Lower lobe of right lung (tissue), 2 donors: ENCODE measurements at regions not wholly inside any gene's neighbourhood (a gene's known extent, or its start where the extent isn't known, plus 50 kb on each side); places are given as distances from the start of the nearest gene placed in this dataset.
"Not testable (repeated sequence)": the region's sequence is repeated elsewhere in the genome, so short reads cannot be mapped to it uniquely, and the experiment has no call there.

Experiments
- ATAC-seq, 2 donors: fragments of 200-7000 bp; cut with Tn5 transposase; one replicate each; pipeline ENCODE4 v1.9.1; 2020 to 2022; ENCODE audit warnings: mild to moderate bottlenecking in 2 of 2, moderate library complexity in 2 of 2
- DNase-seq: peaks from one replicate; pipeline ENCODE4 v3.0.0-alpha.2; 2020
- H3K27ac ChIP-seq: fragments of 200-600 bp; one replicate; pipeline ENCODE4 v1.8.0; 2022
- H3K27me3 ChIP-seq: fragments of 200-600 bp; one replicate; pipeline ENCODE4 v1.8.0; 2022; ENCODE audit warnings: low read depth
- H3K36me3 ChIP-seq: fragments of 200-600 bp; one replicate; pipeline ENCODE4 v1.8.0; 2022; ENCODE audit warnings: mild to moderate bottlenecking
- H3K4me1 ChIP-seq: fragments of 200-600 bp; one replicate; pipeline ENCODE4 v1.8.0; 2022
- H3K4me3 ChIP-seq: fragments of 200-600 bp; one replicate; pipeline ENCODE4 v1.8.0; 2022; ENCODE audit warnings: mild to moderate bottlenecking
- H3K9me3 ChIP-seq: fragments of 200-600 bp; one replicate; pipeline ENCODE4 v1.8.0; 2022
- intact Hi-C: fragments of 100-400 bp; cut with DNase I; formaldehyde crosslinking; loops from one replicate; pipeline ENCODE4 v1.11.0; 2022
- TF ChIP-seq, protein P1 (sequence below): fragments of 200-600 bp; IDR thresholded peaks from one replicate; pipeline ENCODE4 v1.8.0; 2022; ENCODE audit warnings: antibody characterized with exemption, mild to moderate bottlenecking
- donor health status: DM: no; HTN: yes; CAD: no; lungs with severe emphysema.

GRCh38 chr13:21240586-21240985, 64.1 kb downstream of the MRPL57 start:
- ATAC-seq (no peak), DNase-seq (no peak)
- intact Hi-C loops: no loop called here
- Histone ChIP-seq H3K4me3 (no peak overlapping the region), H3K27ac (no peak overlapping the region), H3K9me3 (no peaks in the 10 kb centered on the region), H3K4me1 (no peaks in the 10 kb centered on the region), H3K27me3 (no peaks in the 10 kb centered on the region), H3K36me3 (no peaks in the 10 kb centered on the region)
- TF ChIP-seq, protein P1, sequence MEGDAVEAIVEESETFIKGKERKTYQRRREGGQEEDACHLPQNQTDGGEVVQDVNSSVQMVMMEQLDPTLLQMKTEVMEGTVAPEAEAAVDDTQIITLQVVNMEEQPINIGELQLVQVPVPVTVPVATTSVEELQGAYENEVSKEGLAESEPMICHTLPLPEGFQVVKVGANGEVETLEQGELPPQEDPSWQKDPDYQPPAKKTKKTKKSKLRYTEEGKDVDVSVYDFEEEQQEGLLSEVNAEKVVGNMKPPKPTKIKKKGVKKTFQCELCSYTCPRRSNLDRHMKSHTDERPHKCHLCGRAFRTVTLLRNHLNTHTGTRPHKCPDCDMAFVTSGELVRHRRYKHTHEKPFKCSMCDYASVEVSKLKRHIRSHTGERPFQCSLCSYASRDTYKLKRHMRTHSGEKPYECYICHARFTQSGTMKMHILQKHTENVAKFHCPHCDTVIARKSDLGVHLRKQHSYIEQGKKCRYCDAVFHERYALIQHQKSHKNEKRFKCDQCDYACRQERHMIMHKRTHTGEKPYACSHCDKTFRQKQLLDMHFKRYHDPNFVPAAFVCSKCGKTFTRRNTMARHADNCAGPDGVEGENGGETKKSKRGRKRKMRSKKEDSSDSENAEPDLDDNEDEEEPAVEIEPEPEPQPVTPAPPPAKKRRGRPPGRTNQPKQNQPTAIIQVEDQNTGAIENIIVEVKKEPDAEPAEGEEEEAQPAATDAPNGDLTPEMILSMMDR: no peak

GRCh38 chr13:21242236-21242635, 65.8 kb downstream of the MRPL57 start:
- Histone ChIP-seq H3K4me3 (no peak overlapping the region), H3K36me3 (no peaks in the 10 kb centered on the region), H3K9me3 (no peaks in the 10 kb centered on the region), H3K27ac (no peak overlapping the region), H3K27me3 (no peaks in the 10 kb centered on the region), H3K4me1 (no peaks in the 10 kb centered on the region)
- ATAC-seq (no peak), DNase-seq (no peak)
- TF ChIP-seq, protein P1: no peak
- intact Hi-C loops: no loop called here

DNA sequence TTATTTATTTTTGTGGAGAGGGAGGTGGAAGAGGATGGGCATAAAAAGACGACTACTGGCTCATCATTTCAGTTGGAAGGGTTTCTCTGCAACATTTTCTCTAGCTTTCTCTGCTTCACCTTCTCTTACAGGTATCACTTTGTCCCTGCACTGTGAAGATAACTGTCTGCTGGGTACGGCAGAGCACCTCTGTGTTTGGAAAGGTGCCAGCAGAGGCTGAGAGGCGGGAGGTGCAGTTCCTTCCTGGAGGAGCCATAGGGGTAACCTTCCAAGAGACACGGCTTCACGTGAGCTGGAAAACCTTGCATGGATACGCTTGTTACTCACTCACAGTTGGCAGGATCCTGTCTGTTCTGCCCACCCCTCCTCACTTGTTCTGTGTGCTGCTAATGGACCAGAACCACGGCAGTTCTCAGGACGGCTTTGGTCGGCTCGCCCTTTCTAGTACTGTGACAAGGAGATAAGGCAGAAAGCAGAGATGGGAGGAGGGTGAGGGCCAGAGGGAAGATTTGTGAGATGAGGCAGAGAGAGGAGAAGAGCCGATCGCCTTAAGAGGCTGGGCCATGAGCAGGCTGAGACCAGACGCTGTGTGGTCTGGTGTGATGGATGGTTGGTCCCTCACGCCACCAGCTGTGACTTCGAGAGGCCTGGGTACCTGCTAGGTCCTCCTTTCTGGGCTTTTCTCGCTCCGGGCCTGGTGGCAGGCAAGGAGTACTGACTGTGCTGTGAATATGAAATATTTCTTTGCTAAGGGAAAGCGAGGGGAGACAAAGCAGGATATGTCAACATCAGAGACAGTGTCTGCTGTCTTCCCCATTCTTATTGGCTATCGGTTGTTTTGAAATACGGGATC, 66.8 kb downstream of the MRPL57 start:
- Histone ChIP-seq H3K27me3 (no peaks in the 10 kb centered on the region), H3K36me3 (no peaks in the 10 kb centered on the region), H3K4me1 (no peaks in the 10 kb centered on the region), H3K27ac (no peak overlapping the region), H3K4me3 (no peak overlapping the region), H3K9me3 (no peaks in the 10 kb centered on the region)
- intact Hi-C loops: no loop called here
- DNase-seq (no peak), ATAC-seq (no peak)
- TF ChIP-seq, protein P1: no peak

- intact Hi-C loops, H3K4me3 ChIP-seq, H3K36me3 ChIP-seq, H3K27ac ChIP-seq, H3K9me3 ChIP-seq, H3K4me1 ChIP-seq, ATAC-seq, H3K27me3 ChIP-seq, DNase-seq: not testable (repeated sequence)
Measured at GRCh38 chr13:21243898-21244184, 67.4 kb downstream of the MRPL57 start.

DNA sequence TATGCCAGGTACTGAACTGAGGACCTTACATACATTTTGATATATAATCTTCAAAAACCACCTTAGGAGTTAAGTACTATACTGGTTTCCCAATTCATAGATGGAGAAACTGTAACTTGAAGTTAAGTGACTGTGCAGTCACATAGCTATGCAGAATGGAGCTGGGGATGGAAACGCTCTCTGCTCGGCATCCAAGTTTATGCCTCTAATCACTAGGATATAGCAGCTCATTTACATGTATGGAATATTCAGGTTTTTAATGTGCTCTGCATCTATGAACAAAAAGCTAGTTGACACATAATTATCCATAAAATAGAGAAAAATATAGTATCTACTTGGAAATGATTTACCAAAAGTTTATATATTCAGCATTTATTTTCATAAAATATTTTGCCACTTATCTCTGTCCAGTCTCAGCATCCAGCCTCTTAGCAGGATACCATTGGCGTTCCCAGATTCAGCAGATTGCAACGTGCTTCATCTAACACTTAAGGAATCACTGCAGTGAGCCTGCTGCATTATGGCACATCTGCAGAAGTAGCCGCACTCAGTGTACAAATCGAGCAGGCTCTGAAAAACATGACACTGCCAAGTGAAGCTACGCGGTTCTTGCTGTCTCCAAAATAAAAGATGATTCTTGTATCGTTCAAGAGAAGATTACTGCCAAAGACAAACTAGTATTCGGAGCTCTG, 70.4 kb downstream of the MRPL57 start:
- Histone ChIP-seq H3K4me1 (no peaks in the 10 kb centered on the region), H3K27me3 (no peaks in the 10 kb centered on the region), H3K27ac (no peak overlapping the region), H3K4me3 (no peak overlapping the region), H3K36me3 (no peaks in the 10 kb centered on the region), H3K9me3 (no peaks in the 10 kb centered on the region)
- DNase-seq (no peak), ATAC-seq (no peak)
- TF ChIP-seq, protein P1: no peak
- intact Hi-C loops: no loop called here

- H3K4me1 ChIP-seq: no peaks in the 10 kb centered on the region
- ATAC-seq (no peak), DNase-seq (no peak)
- no peak overlapping the region for H3K27ac ChIP-seq
- no peaks in the 10 kb centered on the region for H3K27me3 ChIP-seq
- TF ChIP-seq, protein P1: no peak
- no peak overlapping the region for H3K4me3 ChIP-seq
- H3K9me3 ChIP-seq: no peaks in the 10 kb centered on the region
- intact Hi-C loops: no loop called here
- H3K36me3 ChIP-seq: no peaks in the 10 kb centered on the region
Measured at GRCh38 chr13:21256351-21256761, 79.9 kb downstream of the MRPL57 start.
